HG02610 (cell line): ENCODE measurements at regions not wholly inside any gene's neighbourhood (a gene's known extent, or its start where the extent isn't known, plus 50 kb on each side); places are given as distances from the start of the nearest gene placed in this dataset.

Experiments
- ATAC-seq: cut with Tn5 transposase; IDR thresholded peaks from one replicate; pipeline ENCODE4 v1.9.1; 2021; ENCODE audit warnings: mild to moderate bottlenecking, moderate library complexity; ENCODE audit not compliant: unreplicated experiment

- ATAC-seq, result no peak
Observed at GRCh38 chr10:44201011-44201410, 183.9 kb downstream of the CXCL12 start.

- ATAC-seq, result no peak
Observed at GRCh38 chr10:44199991-44200655, 184.8 kb downstream of the CXCL12 start.

GRCh38 chr10:44199267-44199666, 185.6 kb downstream of the CXCL12 start:
- ATAC-seq, result no peak

GRCh38 chr10:44198780-44199097, 186.2 kb downstream of the CXCL12 start:
- ATAC-seq, result no peak

GRCh38 chr10:44198096-44198779, 186.7 kb downstream of the CXCL12 start:
- ATAC-seq, result no peak

- no peak for ATAC-seq
Observed at GRCh38 chr10:44197646-44198045, 187.3 kb downstream of the CXCL12 start.

- ATAC-seq, result no peak
Observed at GRCh38 chr10:44196336-44196735, 188.6 kb downstream of the CXCL12 start.

- no peak for ATAC-seq
Observed at GRCh38 chr10:44196008-44196320, 188.9 kb downstream of the CXCL12 start.

- ATAC-seq, result no peak
Observed at GRCh38 chr10:44195112-44196007, 189.5 kb downstream of the CXCL12 start.

GRCh38 chr10:44194435-44194834, 190.5 kb downstream of the CXCL12 start:
- ATAC-seq, result no peak

GRCh38 chr10:44193567-44194220, 191.2 kb downstream of the CXCL12 start:
- ATAC-seq, result no peak

- no peak for ATAC-seq
Observed at GRCh38 chr10:44193166-44193565, 191.7 kb downstream of the CXCL12 start.

- ATAC-seq, result no peak
Observed at GRCh38 chr10:44192435-44192834, 192.5 kb downstream of the CXCL12 start.

- no peak for ATAC-seq
Observed at GRCh38 chr10:44190541-44190940, 194.4 kb downstream of the CXCL12 start.

- ATAC-seq, result no peak
Observed at GRCh38 chr10:44186821-44187220, 198.1 kb downstream of the CXCL12 start.

GRCh38 chr10:44186150-44186549, 198.7 kb downstream of the CXCL12 start:
- ATAC-seq, result no peak

- no peak for ATAC-seq
Observed at GRCh38 chr10:44185315-44185666, 199.6 kb downstream of the CXCL12 start.

- ATAC-seq, result no peak
Observed at GRCh38 chr10:44184633-44185314, 200.1 kb downstream of the CXCL12 start.

- ATAC-seq, result no peak
Observed at GRCh38 chr10:44183667-44184632, 200.9 kb downstream of the CXCL12 start.

GRCh38 chr10:44182909-44183308, 202.0 kb downstream of the CXCL12 start:
- no peak for ATAC-seq
